HepG2 (cell line): ENCODE measurements at regions not wholly inside any gene's neighbourhood (a gene's known extent, or its start where the extent isn't known, plus 50 kb on each side); places are given as distances from the start of the nearest gene placed in this dataset.

Source experiments
- ATAC-seq: fragments of 200-7000 bp; cut with Tn5 transposase; 3 replicates; pipeline ENCODE4 v1.9.1; 2020; ENCODE audit warnings: mild to moderate bottlenecking, moderate library complexity
- BruUV-seq: library from RNA; stranded (reverse); fragments of 400-500 nt; replicated peaks from 2 replicates; lab custom pipeline; 2021; lab: Mats Ljungman, UMichigan
- CTCF ChIA-PET: fragments of 300-600 bp; formaldehyde crosslinking; extraction: SDS; loops from one replicate; lab custom pipeline; 2021; ENCODE audit warnings: low total read pairs, inconsistent platforms, low intra/inter-chr PET ratio; lab: Yijun Ruan, JAX
- POLR2A ChIA-PET: fragments of 350-600 bp; sonication (Branson Sonifier 250); formaldehyde crosslinking; loops from one replicate; lab custom pipeline; 2020; ENCODE audit warnings: antibody characterized with exemption, inconsistent platforms; lab: Yijun Ruan, JAX
- DNase-seq: peaks from one replicate; pipeline ENCODE4 v3.0.0-alpha.2; 2015; ENCODE audit warnings: low spot score
- FAIRE-seq: peaks from 3 replicates; lab custom pipeline; 2011; peaks lifted over from hg19 to GRCh38; lab: Jason Lieb, UNC
- H2AFZ ChIP-seq: one replicate; pipeline ENCODE4 v1.6.1; 2011; ENCODE audit warnings: low read length, inconsistent platforms
- H3K27ac ChIP-seq: fragments of 300-600 bp; 3 replicates; pipeline ENCODE4 v1.8.0; 2011; ENCODE audit warnings: mixed run types, mild to moderate bottlenecking, mixed read lengths, low read length, inconsistent platforms; ENCODE audit not compliant: insufficient read depth; ENCODE audit errors: extremely low read length
- H3K27me3 ChIP-seq, 2 experiments: fragments of 200-600 bp in 1 of 2; 2 replicates in 1 of 2; 3 replicates in 1 of 2; pipeline versions ENCODE4 v1.6.0 to v1.8.0; 2011; ENCODE audit warnings: low read length in 2 of 2, mild to moderate bottlenecking in 2 of 2, moderate library complexity in 2 of 2, inconsistent platforms in 1 of 2; ENCODE audit not compliant: insufficient read depth in 2 of 2, control insufficient read depth in 1 of 2
- H3K36me3 ChIP-seq, 2 experiments: fragments of 200-600 bp in 1 of 2; replicated peaks in 1 of 2; 2 replicates in 1 of 2; 3 replicates in 1 of 2; pipeline versions ENCODE4 v1.5.1 to v1.8.0; 2011; ENCODE audit warnings: low read length in 2 of 2, inconsistent platforms in 1 of 2; ENCODE audit not compliant: insufficient read depth in 2 of 2, control insufficient read depth in 1 of 2
- H3K4me1 ChIP-seq: 2 replicates; pipeline ENCODE4 v1.5.1; 2012; ENCODE audit warnings: low read length, inconsistent platforms; ENCODE audit not compliant: insufficient read depth
- H3K4me2 ChIP-seq: 2 replicates; pipeline ENCODE4 v1.6.0; 2011; ENCODE audit warnings: low read depth, low read length, inconsistent platforms
- H3K4me3 ChIP-seq, 3 experiments: fragments of 200-600 bp in 1 of 3; sonication (generic), shearing (Covaris generic) in 1 of 3; replicated peaks in 1 of 3; 2 replicates each; pipeline ENCODE4 v1.5.1; 2011 to 2016; ENCODE audit warnings: low read length in 3 of 3, inconsistent platforms in 2 of 3, low read depth in 2 of 3, mild to moderate bottlenecking in 2 of 3, control low read depth in 1 of 3, mixed read lengths in 1 of 3; ENCODE audit not compliant: insufficient read depth in 1 of 3
- H3K79me2 ChIP-seq: one replicate; pipeline ENCODE4 v1.6.1; 2011; ENCODE audit warnings: low read length, inconsistent platforms; ENCODE audit not compliant: insufficient read depth
- H3K9ac ChIP-seq: 2 replicates; pipeline ENCODE4 v1.6.0; 2011; ENCODE audit warnings: mild to moderate bottlenecking, low read depth, low read length, inconsistent platforms; ENCODE audit not compliant: insufficient read depth
- H3K9me3 ChIP-seq: 2 replicates; pipeline ENCODE4 v1.5.1; 2012; ENCODE audit warnings: mild to moderate bottlenecking, low read length
- H4K20me1 ChIP-seq: 2 replicates; pipeline ENCODE4 v1.6.0; 2011; ENCODE audit warnings: inconsistent platforms, mild to moderate bottlenecking, low read length, moderate library complexity; ENCODE audit not compliant: insufficient read depth
- SKI ChIP-seq: fragments of 450-650 bp; IDR thresholded peaks from one replicate; pipeline ENCODE4 v1.6.1; 2018; ENCODE audit warnings: mild to moderate bottlenecking; ENCODE audit not compliant: partially characterized antibody
- ZBTB40 ChIP-seq, 2 experiments: fragments of 450-650 bp in 1 of 2; sonication (generic) in 1 of 2; formaldehyde crosslinking in 1 of 2; IDR thresholded peaks; 2 replicates each; pipeline versions ENCODE4 v1.6.1 to v1.8.0; 2016 to 2022; ENCODE audit warnings: antibody characterized with exemption in 1 of 2, mild to moderate bottlenecking in 1 of 2, missing genetic modification reagents in 1 of 2
- WGBS: methylation state at CpG from one replicate; pipeline ENCODE4 v1.1.6; 2017; ENCODE audit warnings: low lambda C conversion rate; 5-methylcytosine and 5-hydroxymethylcytosine counted together
- in situ Hi-C: cut with HindIII; loops from 2 replicates; pipeline ENCODE4 v1.10.0; 2017; ENCODE audit warnings: low pct_unique_long_range_greater_than_20kb; ENCODE audit not compliant: extremely low pct_ligation_motif_present
- intact Hi-C: fragments of 100-400 bp; cut with micrococcal nuclease; formaldehyde crosslinking; loops from one replicate; pipeline ENCODE4 v1.10.0; 2022; ENCODE audit not compliant: unreplicated experiment

- Histone ChIP-seq H4K20me1 (no peaks in the 10 kb centered on the region), H3K4me3 (no peak overlapping the region), H3K4me1 (no peaks in the 10 kb centered on the region), H3K4me2 (no peak overlapping the region), H2AFZ (no peak overlapping the region), H3K9ac (no peak overlapping the region), H3K27me3 (no peaks in the 10 kb centered on the region), H3K36me3 (no peaks in the 10 kb centered on the region), H3K79me2 (no peaks in the 10 kb centered on the region), H3K27ac (no peak overlapping the region), H3K9me3 (no peaks in the 10 kb centered on the region)
- CTCF ChIA-PET = no interaction called here
- whole genome bisulfite sequencing = 34% methylated on average over 3 of the region's 3 CpGs
- POLR2A ChIA-PET = no interaction called here
- in situ Hi-C loops = no loop called here
- ATAC-seq = no peak
- no peak for FAIRE-seq
- no TSS peak for BruUV-seq
- intact Hi-C loops = no loop called here
- no peak for DNase-seq
- TF ChIP-seq ZBTB40 (IDR thresholded peaks at IDR 0.05) (peak; percentile 80), ZBTB40 (CRISPR knock-in tag; IDR thresholded peaks at IDR 0.05) (no peak), SKI (no peak)
These were observed 979.9 kb downstream of the TYW1 start for GRCh38 chr7:67976490-67976889.
